GM19043 (cell line): ENCODE measurements at regions not wholly inside any gene's neighbourhood (a gene's known extent, or its start where the extent isn't known, plus 50 kb on each side); places are given as distances from the start of the nearest gene placed in this dataset.

ENCODE experiments used
- ATAC-seq: cut with Tn5 transposase; IDR thresholded peaks from one replicate; pipeline ENCODE4 v1.9.1; 2021; ENCODE audit warnings: low read depth; ENCODE audit not compliant: unreplicated experiment

- ATAC-seq = no peak
These were observed 209.7 kb upstream of the BOD1L1 start for GRCh38 chr4:13836946-13837912.

GRCh38 chr4:13840502-13841190, 213.1 kb upstream of the BOD1L1 start:
- ATAC-seq = no peak

GRCh38 chr4:13844740-13845139, 217.2 kb upstream of the BOD1L1 start:
- ATAC-seq = no peak

- no peak for ATAC-seq
These were observed 222.3 kb upstream of the BOD1L1 start for GRCh38 chr4:13849778-13850177.

- no peak for ATAC-seq
These were observed 223.8 kb upstream of the BOD1L1 start for GRCh38 chr4:13851085-13851940.

- no peak for ATAC-seq
These were observed 224.9 kb upstream of the BOD1L1 start for GRCh38 chr4:13852411-13852810.

- ATAC-seq = no peak
These were observed 228.9 kb upstream of the BOD1L1 start for GRCh38 chr4:13856387-13856786.

GRCh38 chr4:13857397-13857796, 229.9 kb upstream of the BOD1L1 start:
- no peak for ATAC-seq

GRCh38 chr4:13857800-13858199, 230.3 kb upstream of the BOD1L1 start:
- ATAC-seq = no peak

GRCh38 chr4:13859423-13859822, 231.9 kb upstream of the BOD1L1 start:
- ATAC-seq = no peak

- no peak for ATAC-seq
These were observed 232.6 kb upstream of the BOD1L1 start for GRCh38 chr4:13860126-13860525.

- no peak for ATAC-seq
These were observed 238.5 kb upstream of the BOD1L1 start for GRCh38 chr4:13865871-13866669.

GRCh38 chr4:13866881-13867280, 239.4 kb upstream of the BOD1L1 start:
- no peak for ATAC-seq

GRCh38 chr4:13872155-13872554, 244.6 kb upstream of the BOD1L1 start:
- ATAC-seq = no peak

GRCh38 chr4:13872955-13873354, 245.4 kb upstream of the BOD1L1 start:
- ATAC-seq = no peak

- no peak for ATAC-seq
These were observed 247.7 kb upstream of the BOD1L1 start for GRCh38 chr4:13875181-13875580.

- no peak for ATAC-seq
These were observed 248.6 kb upstream of the BOD1L1 start for GRCh38 chr4:13876131-13876530.

GRCh38 chr4:13876940-13877339, 249.4 kb upstream of the BOD1L1 start:
- ATAC-seq = no peak

GRCh38 chr4:13877626-13878025, 250.1 kb upstream of the BOD1L1 start:
- no peak for ATAC-seq

GRCh38 chr4:13881892-13882291, 254.4 kb upstream of the BOD1L1 start:
- ATAC-seq = no peak
